ENCODE measurements at regions not wholly inside any gene's neighbourhood (a gene's known extent, or its start where the extent isn't known, plus 50 kb on each side); places are given as distances from the start of the nearest gene placed in this dataset.

GRCh38 chr20:41877911-41878310 lies 259.7 kb upstream of the CHD6 start:
- no peak for DNase-seq

- DNase-seq = no peak
Observed at GRCh38 chr20:41874658-41875057, 256.5 kb upstream of the CHD6 start.

- no peak for DNase-seq
Observed at GRCh38 chr20:41872930-41873329, 254.8 kb upstream of the CHD6 start.

GRCh38 chr20:41870869-41871462 lies 252.8 kb upstream of the CHD6 start:
- no peak for DNase-seq

GRCh38 chr20:41869261-41869660 lies 251.1 kb upstream of the CHD6 start:
- no peak for DNase-seq

GRCh38 chr20:41865938-41866337 lies 247.8 kb upstream of the CHD6 start:
- no peak for DNase-seq

GRCh38 chr20:41862476-41862875 lies 244.3 kb upstream of the CHD6 start:
- no peak for DNase-seq

GRCh38 chr20:41861772-41862422 lies 243.7 kb upstream of the CHD6 start:
- DNase-seq = no peak

- no peak for DNase-seq
Observed at GRCh38 chr20:41854765-41855164, 236.6 kb upstream of the CHD6 start.

GRCh38 chr20:41853806-41854205 lies 235.6 kb upstream of the CHD6 start:
- no peak for DNase-seq

GRCh38 chr20:41848180-41848579 lies 230.0 kb upstream of the CHD6 start:
- no peak for DNase-seq

- DNase-seq = no peak
Observed at GRCh38 chr20:41837669-41838224, 219.6 kb upstream of the CHD6 start.

- DNase-seq = no peak
Observed at GRCh38 chr20:41833739-41834138, 215.6 kb upstream of the CHD6 start.

- no peak for DNase-seq
Observed at GRCh38 chr20:41830702-41831101, 212.5 kb upstream of the CHD6 start.

- no peak for DNase-seq
Observed at GRCh38 chr20:41819436-41819835, 201.3 kb upstream of the CHD6 start.

- DNase-seq = no peak
Observed at GRCh38 chr20:41818991-41819390, 200.8 kb upstream of the CHD6 start.

GRCh38 chr20:41818369-41818768 lies 200.2 kb upstream of the CHD6 start:
- no peak for DNase-seq

GRCh38 chr20:41811456-41811855 lies 193.3 kb upstream of the CHD6 start:
- DNase-seq = no peak

GRCh38 chr20:41800040-41800439 lies 181.9 kb upstream of the CHD6 start:
- no peak for DNase-seq

- DNase-seq = no peak
Observed at GRCh38 chr20:41798930-41799502, 180.8 kb upstream of the CHD6 start.

GRCh38 chr20:41786158-41786557 lies 168.0 kb upstream of the CHD6 start:
- no peak for DNase-seq

GRCh38 chr20:41784209-41784958 lies 166.2 kb upstream of the CHD6 start:
- DNase-seq = no peak

GRCh38 chr20:41783423-41784208 lies 165.4 kb upstream of the CHD6 start:
- no peak for DNase-seq

Data from amniotic stem cell (primary cell).